ENCODE measurements at regions not wholly inside any gene's neighbourhood (a gene's known extent, or its start where the extent isn't known, plus 50 kb on each side); places are given as distances from the start of the nearest gene placed in this dataset.

DNA sequence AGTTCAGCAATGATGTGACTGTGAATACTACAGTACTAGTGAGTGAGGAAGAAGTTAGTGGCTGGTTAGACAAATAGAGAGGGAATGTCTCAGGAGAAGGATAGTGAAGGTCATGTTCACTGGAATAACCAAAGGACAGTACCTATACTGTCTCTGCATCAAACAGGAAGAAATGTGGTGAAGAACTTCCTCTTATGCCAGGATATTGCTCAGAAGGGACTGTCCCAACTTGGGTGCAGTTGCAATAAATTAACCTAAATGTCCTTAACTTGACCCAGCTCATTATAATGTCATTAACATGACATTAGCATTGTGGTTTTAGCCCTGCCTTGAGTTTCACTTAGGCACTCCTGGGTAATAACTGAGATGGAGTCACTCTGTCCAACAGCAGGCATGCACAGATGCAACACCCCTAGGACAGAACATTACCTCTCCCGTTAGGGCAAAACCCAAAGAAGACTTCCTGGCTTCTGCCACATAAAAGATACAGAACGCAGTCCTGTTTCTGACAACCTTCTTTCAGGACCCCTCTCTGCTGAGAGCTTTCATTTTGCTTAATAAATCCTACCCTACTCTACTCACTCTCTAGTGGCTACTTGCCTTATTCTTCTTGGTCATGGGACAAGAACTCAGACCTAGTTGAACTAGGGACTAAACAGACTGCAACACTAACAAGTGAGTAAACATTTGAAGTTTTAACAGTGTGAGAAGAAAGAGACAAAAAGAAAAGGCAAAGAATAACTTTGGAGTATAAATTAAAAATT lies 1591.6 kb upstream of the MIR17HG start:
- DNase-seq (ENCODE audit: low spot score) (no peak), FAIRE-seq (no peak)

DNA sequence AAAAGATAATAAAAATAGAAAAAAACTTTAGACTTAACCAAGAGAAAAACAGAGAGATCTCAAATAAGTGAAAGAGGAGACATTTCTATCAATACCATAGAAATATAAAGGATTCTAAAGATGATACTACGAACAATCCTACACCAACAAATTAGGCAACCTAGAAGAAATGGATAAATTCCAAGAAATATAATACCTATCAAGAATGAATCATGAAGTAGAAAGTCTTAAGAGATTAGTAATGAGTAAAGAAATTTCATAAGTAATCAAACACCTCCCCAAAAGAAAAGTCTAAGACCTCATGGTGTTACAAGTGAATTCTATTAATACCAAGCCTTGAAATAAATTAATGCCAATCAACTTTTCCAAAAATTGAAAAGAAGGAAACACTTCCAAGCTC lies 1584.5 kb upstream of the MIR17HG start:
- no peak for FAIRE-seq
- DNase-seq (ENCODE audit: low spot score): no peak

DNA sequence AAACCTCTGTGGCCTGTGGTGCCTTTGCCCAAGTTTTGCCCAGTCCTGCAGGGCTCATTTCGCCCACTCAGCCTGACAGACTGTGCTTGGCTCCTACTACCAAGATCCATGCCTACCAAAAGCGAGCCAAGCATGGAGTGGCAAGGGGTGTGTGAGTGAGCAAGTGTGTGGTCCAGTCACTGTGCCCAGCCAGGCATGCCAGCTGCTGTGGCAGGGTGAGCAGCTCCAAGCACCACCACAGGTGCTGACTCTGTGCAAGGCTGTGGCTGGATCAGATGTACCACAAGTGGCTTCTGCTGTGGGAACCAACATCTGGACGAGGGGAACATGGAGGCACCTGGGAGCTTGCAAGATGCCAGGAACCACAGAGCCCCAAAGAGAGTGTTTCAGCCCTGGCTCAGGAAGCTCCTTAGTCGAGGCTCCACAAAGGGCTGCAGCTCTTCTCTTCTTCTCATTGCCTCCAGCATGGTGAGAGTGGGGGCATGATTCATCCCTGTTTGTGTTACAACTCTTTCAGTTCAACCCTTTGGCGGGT lies 1564.2 kb upstream of the MIR17HG start:
- DNase-seq (ENCODE audit: low spot score) (no peak), FAIRE-seq (no peak)

DNA sequence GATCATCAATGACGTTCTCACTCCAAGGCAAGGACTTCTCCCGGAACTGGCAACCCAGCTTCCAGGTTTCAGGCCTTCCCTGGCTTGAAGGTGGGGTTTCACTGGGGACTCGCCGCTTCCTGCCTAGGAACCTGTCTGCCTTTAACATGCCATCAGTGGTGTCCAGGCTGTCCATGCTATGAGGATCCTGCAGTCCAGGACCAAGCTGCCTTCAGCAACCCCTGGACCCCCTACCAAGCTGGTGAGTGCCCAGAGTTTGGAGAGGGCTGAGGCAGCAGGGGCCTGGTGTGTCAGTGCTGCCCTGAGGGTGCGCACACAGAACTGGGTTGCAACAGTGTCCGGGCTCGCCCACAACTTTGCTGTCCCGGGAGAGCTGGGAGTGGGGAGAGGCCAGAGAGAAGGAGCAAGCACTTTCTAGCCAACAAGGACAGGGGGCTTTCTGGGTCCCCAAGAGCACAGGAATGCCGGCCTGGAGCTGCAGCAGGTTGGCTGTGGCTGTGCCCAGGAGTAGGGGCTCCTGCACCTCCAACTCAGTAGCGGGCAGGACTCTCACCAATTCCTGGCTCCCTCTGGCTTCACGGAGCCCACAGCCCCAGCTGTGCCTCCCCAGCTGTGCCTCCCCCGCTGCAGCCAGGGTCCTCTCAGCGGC lies 1563.2 kb upstream of the MIR17HG start:
- DNase-seq (ENCODE audit: low spot score) (no peak), FAIRE-seq (no peak)

DNA sequence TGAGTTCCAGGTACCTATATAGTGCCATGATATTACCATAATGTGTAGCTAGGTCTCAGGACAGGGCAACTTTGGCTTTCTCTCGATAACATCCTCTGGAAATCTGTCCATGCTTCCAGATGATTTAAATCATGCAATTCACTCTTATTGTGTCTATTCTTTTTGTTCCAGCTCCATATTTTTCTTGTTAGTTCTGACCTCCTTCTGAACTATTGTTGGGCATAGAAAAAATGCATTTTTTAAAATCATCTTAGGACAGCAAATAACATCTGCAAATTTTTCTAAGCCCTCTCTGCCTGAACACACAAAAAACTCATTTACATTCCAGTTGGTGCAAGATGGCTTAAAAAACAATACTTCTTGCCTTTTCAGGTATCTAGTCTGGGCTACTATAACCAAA lies 1561.0 kb upstream of the MIR17HG start:
- FAIRE-seq: no peak

DNA sequence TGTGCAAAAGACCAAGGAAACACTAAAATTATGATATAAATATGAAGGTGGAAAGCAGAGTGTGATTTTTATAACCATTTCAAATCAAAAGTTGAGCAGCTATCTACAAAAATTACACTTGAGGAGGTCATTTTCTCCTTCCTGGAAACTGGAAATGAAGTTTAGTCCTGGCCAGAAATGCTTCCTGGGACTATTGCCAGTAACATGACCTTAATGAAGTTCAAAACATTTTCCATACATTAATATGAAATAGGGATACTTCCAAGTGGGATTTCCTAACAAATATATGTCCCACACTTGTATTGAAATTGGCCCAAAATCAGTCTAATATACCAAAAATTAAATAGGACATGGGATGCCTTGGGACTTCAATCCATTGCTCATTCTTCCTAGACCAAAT lies 1556.8 kb upstream of the MIR17HG start:
- FAIRE-seq (no peak), DNase-seq (ENCODE audit: low spot score) (no peak)

More for the DNA sequence above, 1561.0 kb upstream of the MIR17HG start:
- DNase-seq (ENCODE audit: low spot score): no peak

DNA sequence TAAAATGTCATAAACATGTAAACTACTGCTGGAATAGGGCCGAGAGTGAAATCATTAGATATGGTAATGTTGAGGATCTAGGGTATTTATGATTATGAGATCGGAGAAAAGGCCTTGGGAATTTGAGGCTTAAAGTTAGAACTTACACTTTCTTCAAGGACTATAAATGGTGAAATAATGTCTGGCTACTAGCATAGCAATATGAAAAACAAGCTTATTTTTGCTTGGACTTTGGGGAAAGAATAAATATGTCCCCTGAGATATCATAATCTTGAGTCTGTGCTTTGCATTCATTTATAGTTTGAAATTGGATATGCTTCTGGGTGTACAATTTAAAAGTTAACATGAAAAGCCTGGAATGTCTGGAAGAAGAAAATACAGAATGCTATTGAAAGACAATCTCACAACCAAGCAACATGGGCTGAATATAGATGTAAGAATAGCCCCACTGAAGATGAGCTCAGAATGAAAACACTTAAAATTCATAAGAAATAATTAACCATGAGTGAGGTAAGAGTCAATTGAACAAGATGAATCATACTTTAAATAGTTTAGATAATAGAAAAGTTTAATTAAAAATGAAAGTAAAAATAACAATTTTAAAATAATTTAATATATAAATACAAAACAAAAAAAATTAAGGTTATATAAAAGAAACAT lies 1555.4 kb upstream of the MIR17HG start:
- peak; percentile 15 for DNase-seq (ENCODE audit: low spot score)
- FAIRE-seq: peak; percentile 73

DNA sequence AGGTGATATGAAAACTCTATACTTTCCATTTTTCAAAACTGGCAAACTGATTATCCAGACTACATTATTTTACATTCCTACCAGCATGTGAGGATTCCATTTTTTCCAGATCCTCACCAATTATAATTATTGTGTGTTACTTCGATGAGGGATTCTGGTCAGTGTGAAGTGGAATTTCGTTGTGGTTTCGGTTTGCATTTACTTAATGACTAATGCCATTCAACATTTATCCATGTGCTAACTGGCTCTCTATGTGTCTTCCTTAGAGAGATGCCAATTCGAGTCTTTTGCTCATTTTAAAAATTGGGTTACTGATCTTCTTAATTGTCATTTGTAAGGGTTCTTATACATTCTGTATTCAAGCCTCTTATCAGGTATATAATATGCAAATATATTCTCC lies 1551.3 kb upstream of the MIR17HG start:
- FAIRE-seq (peak; percentile 10), DNase-seq (ENCODE audit: low spot score) (no peak)

DNA sequence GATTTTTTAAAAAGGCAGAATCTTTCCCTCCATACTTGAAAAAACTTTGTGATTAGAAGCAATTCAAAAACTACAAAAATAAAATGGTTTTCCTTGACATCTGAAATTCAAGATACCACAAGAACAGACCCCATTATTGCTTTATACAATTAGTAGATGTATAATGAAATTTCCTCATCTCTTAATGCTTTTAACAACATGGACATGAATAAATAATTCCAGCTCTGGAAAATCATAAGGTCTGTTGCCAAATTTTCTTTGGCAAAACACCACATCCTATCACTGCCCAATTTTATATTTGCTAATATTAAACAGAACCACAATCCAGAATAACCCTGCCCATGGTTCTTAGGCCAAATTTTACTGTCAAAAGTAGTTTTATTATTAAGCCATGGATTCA lies 1543.6 kb upstream of the MIR17HG start:
- DNase-seq (ENCODE audit: low spot score) (no peak), FAIRE-seq (no peak)

DNA sequence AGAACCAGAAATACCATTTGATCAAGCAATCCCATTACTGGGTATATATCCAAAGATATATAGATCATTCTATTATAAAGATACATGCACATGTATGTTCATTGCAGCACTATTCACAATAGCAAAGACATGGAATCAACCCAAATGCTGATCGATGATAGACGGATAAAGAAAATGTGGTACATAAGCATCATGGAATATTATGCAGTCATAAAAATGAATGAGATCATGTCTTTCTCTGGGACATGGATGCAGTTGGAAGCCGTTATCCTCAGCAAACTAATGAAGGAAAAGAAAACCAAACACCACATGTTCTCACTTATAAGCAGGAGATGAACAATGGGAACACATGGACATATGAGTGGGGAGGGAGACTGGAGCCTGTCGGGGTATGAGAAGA lies 1540.9 kb upstream of the MIR17HG start:
- DNase-seq (ENCODE audit: low spot score) (no peak), FAIRE-seq (no peak)

DNA sequence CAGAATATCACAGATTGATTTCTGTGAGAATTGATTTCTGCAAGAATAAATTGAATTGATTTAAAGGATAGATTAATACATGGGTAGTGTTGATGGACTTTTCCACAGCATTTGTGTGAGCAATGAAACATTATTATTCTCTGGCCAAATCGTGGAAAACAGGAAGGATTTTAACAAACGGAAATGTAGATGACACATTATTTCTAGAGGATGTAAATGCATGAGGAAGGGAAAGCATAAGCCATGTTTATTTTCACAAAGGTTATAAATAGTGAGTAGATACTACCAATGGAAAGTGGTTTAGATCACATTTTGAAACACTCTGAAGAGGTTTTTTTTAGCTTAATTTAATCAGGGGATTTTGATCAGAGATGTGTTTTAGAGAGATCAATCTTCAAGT lies 1534.6 kb upstream of the MIR17HG start:
- DNase-seq (ENCODE audit: low spot score): no peak
- no peak for FAIRE-seq

DNA sequence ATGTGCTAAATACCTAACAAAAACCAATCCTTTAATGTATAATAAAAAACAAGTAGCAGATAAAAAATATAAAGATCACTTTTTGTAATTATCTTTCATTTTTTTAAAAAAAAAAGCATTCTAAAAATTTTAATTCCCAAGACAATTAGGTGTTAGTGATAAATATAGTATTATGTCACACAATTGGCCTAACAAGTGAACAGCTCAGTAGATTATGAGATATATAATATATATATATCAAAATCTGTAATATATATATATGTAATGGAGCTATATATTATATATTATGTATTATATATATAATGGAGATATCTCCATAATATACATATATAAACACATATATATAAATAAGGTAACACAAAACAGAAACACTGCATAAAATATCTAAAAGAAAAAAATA lies 1531.1 kb upstream of the MIR17HG start:
- DNase-seq (ENCODE audit: low spot score): no peak
- no peak for FAIRE-seq

DNA sequence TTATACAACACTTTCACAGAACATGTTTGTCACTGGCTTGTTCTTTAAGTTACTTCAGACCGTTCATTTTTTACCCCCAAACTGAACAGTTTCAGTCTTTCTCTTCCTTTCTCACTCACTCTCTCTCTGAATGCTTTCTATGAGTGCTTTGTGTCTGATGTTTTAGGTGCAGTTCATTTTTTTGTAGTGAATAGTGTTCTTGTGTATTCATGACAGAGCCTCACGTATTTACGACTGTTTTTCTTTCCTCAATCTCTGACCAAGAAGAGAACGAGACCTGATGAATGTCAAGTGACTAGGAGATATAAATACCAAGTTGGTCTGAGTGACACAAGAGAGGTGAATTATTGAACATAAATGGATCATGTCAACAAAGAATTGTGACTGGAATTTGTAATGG lies 1525.0 kb upstream of the MIR17HG start:
- DNase-seq (ENCODE audit: low spot score): no peak
- no peak for FAIRE-seq

DNA sequence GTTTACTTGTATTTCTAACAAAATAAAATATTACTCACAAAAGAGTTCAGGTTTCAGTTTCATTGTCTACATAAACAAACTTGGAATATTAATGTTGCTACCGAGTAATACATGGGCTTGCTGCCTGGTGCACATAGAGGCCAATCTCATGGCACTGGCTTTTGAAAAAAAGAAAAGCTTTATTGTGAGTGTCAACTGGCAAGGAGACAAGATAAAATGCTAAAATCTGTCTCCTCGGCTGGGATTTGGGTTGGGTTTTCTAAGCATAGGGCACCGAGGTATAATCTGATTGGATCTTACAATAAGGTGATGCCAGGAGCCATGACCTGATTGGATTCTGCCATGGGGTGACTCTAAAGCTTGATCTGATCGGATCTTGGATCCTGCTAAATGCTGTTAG lies 1519.9 kb upstream of the MIR17HG start:
- no peak for DNase-seq (ENCODE audit: low spot score)
- no peak for FAIRE-seq

DNA sequence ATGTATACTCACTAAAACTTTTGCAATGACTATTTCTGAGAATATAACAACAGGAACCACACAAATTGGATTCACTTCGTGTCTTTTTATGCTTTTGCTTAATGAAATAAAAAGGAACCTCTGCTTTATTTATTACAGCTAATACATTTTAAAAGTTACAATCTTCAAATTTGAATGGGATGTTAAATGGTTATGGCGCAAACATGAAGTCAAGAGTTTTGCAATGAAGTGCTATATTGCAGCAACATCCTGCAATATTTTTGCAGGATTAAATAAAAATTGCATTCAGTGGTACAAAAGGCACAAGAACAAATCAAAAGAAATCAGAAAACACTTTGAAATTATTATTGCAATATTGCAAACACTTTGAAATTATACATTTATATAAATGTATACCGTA lies 1519.0 kb upstream of the MIR17HG start:
- no peak for FAIRE-seq
- DNase-seq (ENCODE audit: low spot score): no peak

DNA sequence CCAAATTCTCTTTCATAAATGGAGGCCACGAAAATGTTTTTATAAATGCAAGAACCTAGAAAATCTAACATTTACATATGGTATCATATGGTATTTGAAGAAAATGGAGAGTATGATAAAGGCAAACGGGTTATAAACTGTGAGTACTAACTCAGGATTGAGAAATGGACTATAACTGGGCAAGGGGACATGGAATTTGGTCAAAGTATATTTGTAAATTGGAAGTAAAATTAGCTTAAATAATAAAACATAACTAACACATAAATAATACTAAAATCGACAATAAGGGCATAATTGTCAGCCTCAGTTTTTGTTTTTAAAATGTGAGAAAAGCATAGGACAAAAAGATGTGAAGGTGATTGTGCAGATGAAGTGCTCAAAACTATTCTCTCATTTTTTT lies 1516.3 kb upstream of the MIR17HG start:
- no peak for DNase-seq (ENCODE audit: low spot score)
- no peak for FAIRE-seq

DNA sequence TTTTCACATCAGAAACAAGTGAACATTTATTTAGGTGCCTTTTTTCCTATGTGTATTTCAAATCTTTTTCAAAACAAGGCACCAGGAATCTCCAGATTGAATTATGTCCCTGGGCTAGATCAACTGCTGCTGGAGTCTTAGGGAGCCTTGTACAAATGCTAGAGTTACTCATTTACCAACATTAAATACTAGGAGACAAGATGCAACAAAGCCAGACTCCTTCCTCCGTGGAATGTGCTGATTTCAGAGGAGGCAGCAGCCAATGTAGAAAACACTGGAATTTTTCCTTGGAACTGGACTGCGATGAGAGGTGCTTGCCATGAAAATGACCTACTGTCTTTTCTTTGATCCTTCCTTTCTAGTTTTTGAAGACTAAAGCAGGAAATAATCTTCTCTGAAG lies 1514.7 kb upstream of the MIR17HG start:
- FAIRE-seq (peak; percentile 66), DNase-seq (ENCODE audit: low spot score) (peak; percentile 35)

DNA sequence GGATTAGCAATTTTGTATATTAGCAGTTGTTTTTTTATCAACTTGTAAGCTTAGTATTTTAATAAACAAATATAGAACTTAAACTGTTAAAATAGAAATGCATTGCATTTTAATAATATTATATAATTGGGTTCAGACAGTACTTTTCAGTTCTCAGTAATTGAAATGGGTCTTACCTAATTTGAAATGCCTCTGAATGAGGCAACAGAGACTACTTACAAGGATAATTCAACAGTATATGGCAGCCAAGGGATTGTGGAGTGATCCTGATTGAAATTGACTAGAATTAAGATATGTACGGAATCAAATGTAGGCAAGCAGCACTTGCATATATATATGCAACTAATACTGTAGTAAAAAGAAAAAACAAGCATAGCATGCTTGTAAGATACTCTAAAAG lies 1503.9 kb upstream of the MIR17HG start:
- DNase-seq (ENCODE audit: low spot score): no peak
- FAIRE-seq: no peak

DNA sequence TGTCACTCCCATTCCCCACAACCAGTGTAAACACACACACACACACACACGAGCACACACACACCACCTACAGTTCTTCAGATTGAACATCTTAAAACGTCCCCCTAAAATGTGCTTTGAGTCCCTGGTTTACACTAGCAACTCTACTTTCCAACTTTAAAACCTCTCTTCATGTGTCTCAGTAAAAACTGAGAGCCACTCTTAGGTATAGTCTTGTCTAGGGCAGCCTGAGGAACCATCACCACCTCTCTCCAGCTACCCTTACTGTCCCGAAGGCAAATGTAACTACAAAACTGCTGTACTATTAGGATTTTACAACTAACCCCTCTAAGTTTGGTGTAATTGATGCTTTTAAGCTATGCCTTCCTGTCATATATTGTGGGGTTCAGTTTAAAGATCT lies 1501.6 kb upstream of the MIR17HG start:
- DNase-seq (ENCODE audit: low spot score) (no peak), FAIRE-seq (no peak)

DNA sequence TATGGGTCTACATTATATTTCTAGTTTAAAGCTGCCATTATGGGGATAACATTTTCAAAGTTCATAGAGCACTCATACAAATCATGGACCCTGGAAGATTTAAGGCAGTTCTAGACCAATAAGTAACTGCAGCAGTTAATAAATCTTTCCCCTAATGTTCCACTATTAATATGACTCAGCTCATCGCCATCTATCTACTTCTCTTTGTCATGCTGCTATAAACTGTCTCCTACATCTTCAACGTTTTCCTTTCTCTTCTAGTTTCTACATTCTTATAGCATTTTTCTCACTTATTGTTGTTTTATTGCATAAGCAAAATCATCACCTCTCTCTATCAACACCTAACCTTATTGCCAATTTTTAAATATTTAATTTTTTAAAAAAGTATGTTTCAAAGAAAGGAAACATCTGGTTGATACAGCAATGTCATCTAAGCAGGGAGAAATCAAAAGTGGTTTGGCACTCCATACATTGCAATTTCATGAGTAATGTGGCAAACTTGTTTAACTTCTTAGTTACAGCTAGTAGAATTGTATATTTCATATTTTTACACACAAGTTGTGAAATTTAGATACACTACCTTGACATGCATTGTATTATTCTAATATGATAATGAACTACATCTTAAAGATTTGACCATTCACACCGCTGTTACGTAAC lies 1500.4 kb upstream of the MIR17HG start:
- DNase-seq (ENCODE audit: low spot score) (peak; percentile 65), FAIRE-seq (peak; percentile 72)

DNA sequence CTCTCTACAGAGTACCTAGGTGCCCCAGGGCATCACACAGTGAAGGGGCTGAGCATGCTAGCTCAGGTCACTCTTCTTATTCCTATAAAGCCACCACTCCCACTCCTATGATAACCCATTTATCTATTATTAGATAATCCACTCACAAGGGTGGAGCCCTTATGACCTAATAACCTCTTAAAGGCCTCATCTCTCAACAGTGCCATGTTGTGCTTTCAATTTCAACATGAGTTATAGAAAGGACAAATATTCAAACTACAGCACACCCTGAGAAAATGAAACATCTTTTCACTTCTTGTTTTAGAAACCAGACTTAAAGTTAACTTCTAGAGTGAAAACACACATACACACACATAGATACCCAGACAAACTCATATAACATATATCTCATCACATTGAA lies 1494.9 kb upstream of the MIR17HG start:
- no peak for DNase-seq (ENCODE audit: low spot score)
- FAIRE-seq: no peak

DNA sequence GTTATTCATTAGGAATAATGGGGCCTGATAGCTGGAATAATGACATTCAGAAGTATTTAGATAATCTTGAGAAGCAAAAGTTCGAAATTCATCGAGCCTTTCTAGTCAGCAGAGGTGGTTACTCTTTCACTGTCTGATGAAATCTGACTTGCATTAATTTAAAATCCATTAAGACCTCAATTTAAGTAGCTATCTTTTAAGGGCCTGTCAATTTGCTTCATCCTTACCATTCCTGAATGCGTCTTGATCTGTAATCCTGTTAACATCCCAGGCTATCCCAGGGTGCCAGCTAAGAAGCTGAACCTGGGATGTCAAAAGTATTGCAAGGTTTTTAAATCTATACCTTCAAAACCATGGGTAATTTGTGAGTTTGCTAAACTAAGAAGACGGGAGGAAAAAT lies 1491.0 kb upstream of the MIR17HG start:
- DNase-seq (ENCODE audit: low spot score): no peak
- no peak for FAIRE-seq

Measured in RCC 7860 (cell line).